SK-N-SH treated with all-trans-retinoic acid at 6 μM for 48 hours (cell line): ENCODE measurements at regions not wholly inside any gene's neighbourhood (a gene's known extent, or its start where the extent isn't known, plus 50 kb on each side); places are given as distances from the start of the nearest gene placed in this dataset.

Experiments used
- ATAC-seq: fragments of 200-7000 bp; cut with Tn5 transposase; 3 replicates; pipeline ENCODE4 v1.9.1; 2020; ENCODE audit warnings: mild to moderate bottlenecking, moderate library complexity
- ARNTL ChIP-seq: fragments of 450-650 bp; formaldehyde crosslinking; IDR thresholded peaks from 2 replicates; pipeline ENCODE4 v1.5.0; 2020; ENCODE audit warnings: low read depth, mild to moderate bottlenecking, moderate library complexity, borderline replicate concordance
- BACH2 ChIP-seq: fragments of 250-450 bp; sonication (Bioruptor Pico); IDR thresholded peaks from 2 replicates; pipeline ENCODE4 v1.9.0; 2021; ENCODE audit warnings: mild to moderate bottlenecking, borderline replicate concordance
- CREB5 ChIP-seq: fragments of 250-450 bp; sonication (Bioruptor Pico); IDR thresholded peaks from 2 replicates; pipeline ENCODE4 v1.5.1; 2020; ENCODE audit warnings: low read depth, mild to moderate bottlenecking, moderate library complexity
- CSDC2 ChIP-seq: fragments of 250-450 bp; sonication (Bioruptor Pico); IDR thresholded peaks from 2 replicates; pipeline ENCODE4 v1.5.0; 2020; ENCODE audit warnings: mild to moderate bottlenecking, moderate library complexity
- ESRRG ChIP-seq: fragments of 250-450 bp; sonication (Bioruptor Pico); IDR thresholded peaks from 2 replicates; pipeline ENCODE4 v1.6.1; 2021; ENCODE audit warnings: mild to moderate bottlenecking
- GLIS3 ChIP-seq: fragments of 250-450 bp; sonication (Bioruptor Pico); IDR thresholded peaks from 2 replicates; pipeline ENCODE4 v1.5.0; 2020; ENCODE audit warnings: mild to moderate bottlenecking, moderate library complexity
- ISL1 ChIP-seq: fragments of 250-450 bp; sonication (Bioruptor Pico); IDR thresholded peaks from 2 replicates; pipeline ENCODE4 v2.1.2; 2022; ENCODE audit warnings: mild to moderate bottlenecking, moderate library complexity
- OSR1 ChIP-seq: fragments of 250-450 bp; sonication (Bioruptor Pico); IDR thresholded peaks from 2 replicates; pipeline ENCODE4 v1.8.0; 2022; ENCODE audit warnings: moderate library complexity, mild to moderate bottlenecking, inconsistent platforms
- PPARA ChIP-seq: fragments of 250-450 bp; sonication (Bioruptor Pico); IDR thresholded peaks from 2 replicates; pipeline ENCODE4 v1.5.0; 2020; ENCODE audit warnings: mild to moderate bottlenecking, borderline replicate concordance
- RARB ChIP-seq: fragments of 250-450 bp; sonication (Bioruptor Pico); IDR thresholded peaks from 2 replicates; pipeline ENCODE4 v1.8.0; 2021; ENCODE audit warnings: mild to moderate bottlenecking, moderate library complexity
- SNAI2 ChIP-seq: fragments of 250-450 bp; sonication (Bioruptor Pico); IDR thresholded peaks from 2 replicates; pipeline ENCODE4 v1.5.0; 2020; ENCODE audit warnings: mild to moderate bottlenecking, moderate library complexity
- TCF4 ChIP-seq: fragments of 250-450 bp; sonication (Bioruptor Pico); IDR thresholded peaks from 2 replicates; pipeline ENCODE4 v1.8.0; 2021; ENCODE audit warnings: mild to moderate bottlenecking, moderate library complexity, borderline replicate concordance
- TOX ChIP-seq: fragments of 250-450 bp; sonication (Bioruptor Pico); IDR thresholded peaks from 2 replicates; pipeline ENCODE4 v1.8.0; 2021; ENCODE audit warnings: mild to moderate bottlenecking, moderate library complexity, borderline replicate concordance
- TSHZ2 ChIP-seq: fragments of 250-450 bp; sonication (Bioruptor Pico); IDR thresholded peaks from 2 replicates; pipeline ENCODE4 v1.5.0; 2020; ENCODE audit warnings: mild to moderate bottlenecking, moderate library complexity
- ZC3H10 ChIP-seq: fragments of 250-450 bp; sonication (Bioruptor Pico); IDR thresholded peaks from 2 replicates; pipeline ENCODE4 v1.5.1; 2021; ENCODE audit warnings: mild to moderate bottlenecking, moderate library complexity
- ZFP3 ChIP-seq: fragments of 250-450 bp; sonication (Bioruptor Pico); IDR thresholded peaks from 2 replicates; pipeline ENCODE4 v1.5.0; 2020; ENCODE audit warnings: mild to moderate bottlenecking, moderate library complexity
- ZFP30 ChIP-seq: fragments of 450-650 bp; formaldehyde crosslinking; IDR thresholded peaks from 2 replicates; pipeline ENCODE4 v1.5.0; 2022; ENCODE audit warnings: mild to moderate bottlenecking, moderate library complexity
- ZNF565 ChIP-seq: fragments of 450-650 bp; formaldehyde crosslinking; conservative IDR thresholded peaks from 2 replicates; pipeline ENCODE4 v1.5.0; 2020; ENCODE audit warnings: low read depth, mild to moderate bottlenecking, moderate library complexity
- ZNF70 ChIP-seq: fragments of 450-650 bp; formaldehyde crosslinking; IDR thresholded peaks from 2 replicates; pipeline ENCODE4 v1.5.0; 2020; ENCODE audit warnings: mild to moderate bottlenecking, moderate library complexity
- TF ChIP-seq, protein P1 (sequence below): fragments of 250-450 bp; sonication (Bioruptor Pico); IDR thresholded peaks from 2 replicates; pipeline ENCODE4 v1.5.1; 2021; ENCODE audit warnings: mild to moderate bottlenecking, moderate library complexity
- TF ChIP-seq, protein P2 (sequence below): fragments of 250-450 bp; sonication (Bioruptor Pico); IDR thresholded peaks from 2 replicates; pipeline ENCODE4 v1.8.0; 2020; ENCODE audit warnings: mild to moderate bottlenecking, moderate library complexity, borderline replicate concordance
- TF ChIP-seq, protein P3 (sequence below): fragments of 250-450 bp; sonication (Bioruptor Pico); IDR thresholded peaks from 2 replicates; pipeline ENCODE4 v1.8.0; 2021; ENCODE audit warnings: low read depth, mild to moderate bottlenecking, moderate library complexity, borderline replicate concordance

DNA sequence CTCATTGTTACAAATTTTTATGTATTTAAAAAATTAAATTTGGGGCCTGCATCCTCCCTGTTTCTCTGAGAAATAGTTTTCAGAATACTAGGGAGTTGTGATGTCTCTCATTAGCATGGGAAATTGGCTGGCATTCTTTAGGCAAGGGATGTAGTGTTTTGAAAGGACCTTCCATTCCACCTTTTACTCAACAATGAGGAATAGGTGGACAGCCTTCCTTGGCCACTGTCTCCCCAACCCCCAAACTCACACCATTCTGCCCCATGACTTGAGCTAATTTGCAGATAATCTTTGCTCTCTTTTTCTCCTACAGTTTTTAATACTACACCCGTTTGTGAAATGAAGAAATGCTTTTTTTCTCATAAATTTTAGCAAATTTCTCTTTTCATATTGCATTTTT, 244.6 kb upstream of the SPRY2 start (continued):
- no peak for TF ChIP-seq ISL1 (CRISPR knock-in tag)
- TF ChIP-seq, all 23 proteins: peak for 0

DNA sequence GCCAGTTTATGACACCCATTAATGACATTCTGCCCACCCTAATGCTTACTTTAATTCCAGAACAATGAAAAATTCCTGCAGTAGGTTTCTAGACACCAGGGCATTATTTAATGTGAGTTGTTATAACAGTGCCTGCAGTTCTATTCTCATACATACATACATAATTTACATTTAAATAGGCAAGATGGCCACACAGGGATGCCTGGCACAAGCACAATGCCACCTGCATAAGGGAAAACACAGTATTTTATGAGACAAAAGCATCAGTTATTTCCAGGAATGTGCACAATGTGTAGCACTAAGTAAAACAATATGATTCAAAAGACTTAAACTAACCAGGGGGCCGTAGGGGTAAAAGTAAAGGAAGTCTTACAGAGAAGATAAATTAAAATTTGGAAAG, 243.9 kb upstream of the SPRY2 start:
- ATAC-seq: no peak
- no peak for TF ChIP-seq CREB5 (CRISPR knock-in tag)
- no peak for TF ChIP-seq ESRRG (CRISPR knock-in tag)
- TF ChIP-seq ISL1 (CRISPR knock-in tag): no peak
- TF ChIP-seq ZNF565 (CRISPR knock-in tag): no peak
- no peak for TF ChIP-seq TOX (CRISPR knock-in tag)
- TF ChIP-seq ARNTL: no peak
- no peak for TF ChIP-seq OSR1 (CRISPR knock-in tag)
- no peak for TF ChIP-seq TCF4 (CRISPR knock-in tag)
- no peak for TF ChIP-seq ZFP30 (CRISPR knock-in tag)
- no peak for TF ChIP-seq GLIS3 (CRISPR knock-in tag)
- no peak for TF ChIP-seq BACH2 (CRISPR knock-in tag)
- TF ChIP-seq, protein P1, sequence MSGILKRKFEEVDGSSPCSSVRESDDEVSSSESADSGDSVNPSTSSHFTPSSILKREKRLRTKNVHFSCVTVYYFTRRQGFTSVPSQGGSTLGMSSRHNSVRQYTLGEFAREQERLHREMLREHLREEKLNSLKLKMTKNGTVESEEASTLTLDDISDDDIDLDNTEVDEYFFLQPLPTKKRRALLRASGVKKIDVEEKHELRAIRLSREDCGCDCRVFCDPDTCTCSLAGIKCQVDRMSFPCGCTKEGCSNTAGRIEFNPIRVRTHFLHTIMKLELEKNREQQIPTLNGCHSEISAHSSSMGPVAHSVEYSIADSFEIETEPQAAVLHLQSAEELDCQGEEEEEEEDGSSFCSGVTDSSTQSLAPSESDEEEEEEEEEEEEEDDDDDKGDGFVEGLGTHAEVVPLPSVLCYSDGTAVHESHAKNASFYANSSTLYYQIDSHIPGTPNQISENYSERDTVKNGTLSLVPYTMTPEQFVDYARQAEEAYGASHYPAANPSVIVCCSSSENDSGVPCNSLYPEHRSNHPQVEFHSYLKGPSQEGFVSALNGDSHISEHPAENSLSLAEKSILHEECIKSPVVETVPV (CRISPR knock-in tag): no peak
- TF ChIP-seq, protein P2, sequence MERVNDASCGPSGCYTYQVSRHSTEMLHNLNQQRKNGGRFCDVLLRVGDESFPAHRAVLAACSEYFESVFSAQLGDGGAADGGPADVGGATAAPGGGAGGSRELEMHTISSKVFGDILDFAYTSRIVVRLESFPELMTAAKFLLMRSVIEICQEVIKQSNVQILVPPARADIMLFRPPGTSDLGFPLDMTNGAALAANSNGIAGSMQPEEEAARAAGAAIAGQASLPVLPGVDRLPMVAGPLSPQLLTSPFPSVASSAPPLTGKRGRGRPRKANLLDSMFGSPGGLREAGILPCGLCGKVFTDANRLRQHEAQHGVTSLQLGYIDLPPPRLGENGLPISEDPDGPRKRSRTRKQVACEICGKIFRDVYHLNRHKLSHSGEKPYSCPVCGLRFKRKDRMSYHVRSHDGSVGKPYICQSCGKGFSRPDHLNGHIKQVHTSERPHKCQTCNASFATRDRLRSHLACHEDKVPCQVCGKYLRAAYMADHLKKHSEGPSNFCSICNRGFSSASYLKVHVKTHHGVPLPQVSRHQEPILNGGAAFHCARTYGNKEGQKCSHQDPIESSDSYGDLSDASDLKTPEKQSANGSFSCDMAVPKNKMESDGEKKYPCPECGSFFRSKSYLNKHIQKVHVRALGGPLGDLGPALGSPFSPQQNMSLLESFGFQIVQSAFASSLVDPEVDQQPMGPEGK: no peak
- TF ChIP-seq, protein P3, sequence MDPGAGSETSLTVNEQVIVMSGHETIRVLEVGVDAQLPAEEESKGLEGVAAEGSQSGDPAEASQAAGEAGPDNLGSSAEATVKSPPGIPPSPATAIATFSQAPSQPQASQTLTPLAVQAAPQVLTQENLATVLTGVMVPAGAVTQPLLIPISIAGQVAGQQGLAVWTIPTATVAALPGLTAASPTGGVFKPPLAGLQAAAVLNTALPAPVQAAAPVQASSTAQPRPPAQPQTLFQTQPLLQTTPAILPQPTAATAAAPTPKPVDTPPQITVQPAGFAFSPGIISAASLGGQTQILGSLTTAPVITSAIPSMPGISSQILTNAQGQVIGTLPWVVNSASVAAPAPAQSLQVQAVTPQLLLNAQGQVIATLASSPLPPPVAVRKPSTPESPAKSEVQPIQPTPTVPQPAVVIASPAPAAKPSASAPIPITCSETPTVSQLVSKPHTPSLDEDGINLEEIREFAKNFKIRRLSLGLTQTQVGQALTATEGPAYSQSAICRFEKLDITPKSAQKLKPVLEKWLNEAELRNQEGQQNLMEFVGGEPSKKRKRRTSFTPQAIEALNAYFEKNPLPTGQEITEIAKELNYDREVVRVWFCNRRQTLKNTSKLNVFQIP (CRISPR knock-in tag): no peak
- TF ChIP-seq ZC3H10 (CRISPR knock-in tag): no peak
- no peak for TF ChIP-seq ZFP3
- TF ChIP-seq SNAI2: no peak
- no peak for TF ChIP-seq CSDC2
- TF ChIP-seq RARB: no peak

DNA sequence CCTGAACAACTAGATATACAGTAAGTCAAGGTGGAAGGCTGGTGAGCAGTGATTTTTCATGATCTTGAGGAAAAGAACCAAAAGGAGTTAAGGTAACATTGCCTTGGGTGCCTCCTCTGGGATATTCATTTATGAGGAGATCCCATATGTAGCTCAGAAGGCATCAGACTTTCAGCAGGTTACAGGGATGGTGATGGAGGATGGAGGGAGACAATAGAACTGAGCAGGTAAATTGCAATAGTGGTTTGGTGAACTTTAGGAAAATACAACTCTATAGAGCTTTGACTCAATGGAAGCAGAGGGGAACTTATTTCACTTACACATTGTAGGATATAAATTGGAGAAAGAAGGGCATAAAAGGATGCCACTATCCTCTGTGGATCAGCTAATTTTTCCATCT, 243.4 kb upstream of the SPRY2 start:
- no peak for ATAC-seq
- TF ChIP-seq GLIS3 (CRISPR knock-in tag) (no peak), ZFP30 (CRISPR knock-in tag) (no peak), BACH2 (CRISPR knock-in tag) (no peak), ZC3H10 (CRISPR knock-in tag) (no peak), PPARA (CRISPR knock-in tag) (no peak), CSDC2 (no peak), ISL1 (CRISPR knock-in tag) (no peak), ZNF565 (CRISPR knock-in tag) (no peak), TSHZ2 (CRISPR knock-in tag) (no peak), ZFP3 (no peak), ESRRG (CRISPR knock-in tag) (no peak), SNAI2 (no peak), TCF4 (CRISPR knock-in tag) (no peak), ARNTL (no peak), OSR1 (CRISPR knock-in tag) (no peak), TOX (CRISPR knock-in tag) (no peak), ZNF70 (CRISPR knock-in tag) (no peak)
- TF ChIP-seq, protein P1 (CRISPR knock-in tag): no peak
- TF ChIP-seq, protein P2: no peak
- TF ChIP-seq, protein P3 (CRISPR knock-in tag): no peak
